ENCODE measurements at regions not wholly inside any gene's neighbourhood (a gene's known extent, or its start where the extent isn't known, plus 50 kb on each side); places are given as distances from the start of the nearest gene placed in this dataset.

DNA sequence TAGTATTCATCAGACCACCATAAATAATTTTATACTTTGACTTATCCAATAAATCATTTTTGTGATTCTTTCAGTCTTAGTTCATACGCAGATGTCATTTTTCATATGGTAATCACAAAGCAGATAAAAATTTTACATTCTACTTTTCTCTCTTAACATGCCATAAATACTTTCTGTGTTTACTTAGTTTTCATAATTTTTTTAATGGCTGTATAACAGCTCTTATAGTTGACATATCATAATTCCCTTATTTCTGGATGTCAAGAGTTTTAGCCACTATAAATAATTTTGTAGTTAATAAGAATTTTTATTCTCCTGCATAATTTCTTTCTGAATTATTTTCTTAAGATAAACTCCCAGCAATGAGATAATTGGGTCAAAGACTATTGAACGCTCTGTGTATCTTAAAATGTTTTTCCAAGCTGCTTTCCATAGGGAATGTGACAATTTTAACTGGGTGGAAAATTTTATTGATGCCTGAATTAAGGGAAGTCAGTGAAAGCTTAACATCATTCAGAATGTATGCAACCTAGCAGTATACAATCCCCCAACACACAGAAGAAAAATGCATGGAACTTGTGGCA is 702.7 kb downstream of the EPM2A start:
- no peaks in the 10 kb centered on the region for H3K27me3 ChIP-seq (ENCODE audit: insufficient read depth, low read length)
- no peak overlapping the region for H2AK5ac ChIP-seq (ENCODE audit: insufficient read length, low read length)
- Mint-ChIP-seq H3K9me3 (no peaks in the 10 kb centered on the region), H3K27me3 (ENCODE audit: low read depth) (no peaks in the 10 kb centered on the region), H3K36me3 (ENCODE audit: insufficient read depth in 1 of 3, low read depth in 3 of 3) (peaks cover 0 to 6% (median 0%) of the 10 kb centered on the region in 3 experiments; a peak in 3 of 7 replicates), H3K4me1 (peaks cover 0 to 7% of the 10 kb centered on the region in 2 experiments; a peak in 2 of 4 replicates), H3K27ac (no peak overlapping the region), H3K4me3 (no peak overlapping the region)
- H3K56ac ChIP-seq (ENCODE audit: insufficient read length, low read depth, low read length): no peak overlapping the region
- no peak overlapping the region for H2BK120ac ChIP-seq (ENCODE audit: low read depth, low read length, poor library complexity, severe bottlenecking)
- no peaks in the 10 kb centered on the region for H3K79me1 ChIP-seq (ENCODE audit: insufficient read depth, low read depth, low read length, poor library complexity, severe bottlenecking)
- H3K18ac ChIP-seq (ENCODE audit: insufficient read length, low read depth, low read length): no peak overlapping the region
- H2BK15ac ChIP-seq (ENCODE audit: low read depth, low read length): no peak overlapping the region
- no CpG with 5 or more reads among the region's 2 CpGs for WGBS (ENCODE audit: extremely low coverage, insufficient read length, low lambda C conversion rate)
- H3K9me3 ChIP-seq (ENCODE audit: control insufficient read depth, low read depth, low read length): no peaks in the 10 kb centered on the region
- no peak overlapping the region for H2AFZ ChIP-seq (ENCODE audit: low read length)
- H3K4me1 ChIP-seq (ENCODE audit: insufficient read depth, low read length): no peaks in the 10 kb centered on the region; the same call in 1 of the 2 replicates
- H3K9ac ChIP-seq (ENCODE audit: extremely low read depth, insufficient read length, low read length): no peak overlapping the region
- no peak for DNase-seq
- H3K4ac ChIP-seq (ENCODE audit: low read depth, low read length): no peak overlapping the region
- H3T11ph ChIP-seq (ENCODE audit: low read length): no peak overlapping the region
- H3K23me2 ChIP-seq (ENCODE audit: insufficient read length, low read depth, low read length, poor library complexity, severe bottlenecking): no peaks in the 10 kb centered on the region
- no peak overlapping the region for H2BK12ac ChIP-seq (ENCODE audit: insufficient read length, low read depth, low read length)
- H4K8ac ChIP-seq (replicated peaks; ENCODE audit: insufficient read length, low read depth, low read length): no peak overlapping the region
- no peak overlapping the region for H3K23ac ChIP-seq (ENCODE audit: insufficient read length, low read depth, low read length)
- H3K27ac ChIP-seq (ENCODE audit: insufficient read length, low read depth, low read length): no peak overlapping the region
- no peaks in the 10 kb centered on the region for H4K20me1 ChIP-seq (ENCODE audit: control insufficient read depth, insufficient read depth, insufficient read length)
- H4K5ac ChIP-seq (ENCODE audit: insufficient read length, low read depth, low read length): no peak overlapping the region
- no peak overlapping the region for H3K14ac ChIP-seq (ENCODE audit: insufficient read depth, low read length)
- no peaks in the 10 kb centered on the region for H3K79me2 ChIP-seq (ENCODE audit: insufficient read depth, low read length)
- no peak overlapping the region for H3K4me2 ChIP-seq (ENCODE audit: insufficient read depth, insufficient read length, low read length)
- no peak overlapping the region for H2BK5ac ChIP-seq (ENCODE audit: insufficient read length, low read length)
- no peak overlapping the region for H4K91ac ChIP-seq (ENCODE audit: insufficient read length, low read depth, low read length)
- TF ChIP-seq, protein P1, sequence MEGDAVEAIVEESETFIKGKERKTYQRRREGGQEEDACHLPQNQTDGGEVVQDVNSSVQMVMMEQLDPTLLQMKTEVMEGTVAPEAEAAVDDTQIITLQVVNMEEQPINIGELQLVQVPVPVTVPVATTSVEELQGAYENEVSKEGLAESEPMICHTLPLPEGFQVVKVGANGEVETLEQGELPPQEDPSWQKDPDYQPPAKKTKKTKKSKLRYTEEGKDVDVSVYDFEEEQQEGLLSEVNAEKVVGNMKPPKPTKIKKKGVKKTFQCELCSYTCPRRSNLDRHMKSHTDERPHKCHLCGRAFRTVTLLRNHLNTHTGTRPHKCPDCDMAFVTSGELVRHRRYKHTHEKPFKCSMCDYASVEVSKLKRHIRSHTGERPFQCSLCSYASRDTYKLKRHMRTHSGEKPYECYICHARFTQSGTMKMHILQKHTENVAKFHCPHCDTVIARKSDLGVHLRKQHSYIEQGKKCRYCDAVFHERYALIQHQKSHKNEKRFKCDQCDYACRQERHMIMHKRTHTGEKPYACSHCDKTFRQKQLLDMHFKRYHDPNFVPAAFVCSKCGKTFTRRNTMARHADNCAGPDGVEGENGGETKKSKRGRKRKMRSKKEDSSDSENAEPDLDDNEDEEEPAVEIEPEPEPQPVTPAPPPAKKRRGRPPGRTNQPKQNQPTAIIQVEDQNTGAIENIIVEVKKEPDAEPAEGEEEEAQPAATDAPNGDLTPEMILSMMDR (conservative IDR thresholded peaks at IDR 0.05): no peak
- H2BK20ac ChIP-seq (ENCODE audit: low read depth, low read length, poor library complexity, severe bottlenecking): no peak overlapping the region

All from H9 (cell line).